ENCODE measurements at regions not wholly inside any gene's neighbourhood (a gene's known extent, or its start where the extent isn't known, plus 50 kb on each side); places are given as distances from the start of the nearest gene placed in this dataset.

GRCh38 chr5:129405222-129405621 is 54.9 kb upstream of the ADAMTS19 start:
- no peak overlapping the region for H3K4me3 ChIP-seq (replicated peaks in 1 of 2; ENCODE audit: low read depth in 2 of 2, low read length in 2 of 2)
- no peak for DNase-seq (ENCODE audit: low read depth in 2 of 2)
- no peak for TF ChIP-seq CTCF (IDR thresholded peaks at IDR 0.05; ENCODE audit: low read depth, low read length)

- DNase-seq (ENCODE audit: low read depth in 2 of 2), result peak in 1 of 2 donors; percentile 24
- no peak overlapping the region for H3K4me3 ChIP-seq (replicated peaks in 1 of 2; ENCODE audit: low read depth in 2 of 2, low read length in 2 of 2)
- TF ChIP-seq CTCF (IDR thresholded peaks at IDR 0.05; ENCODE audit: low read depth, low read length), result no peak
Observed at GRCh38 chr5:129406440-129406839, 53.7 kb upstream of the ADAMTS19 start.
